ENCODE measurements at regions not wholly inside any gene's neighbourhood (a gene's known extent, or its start where the extent isn't known, plus 50 kb on each side); places are given as distances from the start of the nearest gene placed in this dataset.

GRCh38 chr14:94875256-94875655 is 105.3 kb upstream of the GSC start:
- CTCF ChIA-PET (ENCODE audit: partially characterized antibody) = no interaction called here
- no peak overlapping the region for H2AK5ac ChIP-seq (ENCODE audit: low read depth, low read length)

More at GRCh38 chr14:94875256-94875655, 105.3 kb upstream of the GSC start:
- H4K5ac ChIP-seq (ENCODE audit: insufficient read length, low read depth, low read length) = no peak overlapping the region
- H3K4me1 ChIP-seq (replicated peaks in 1 of 4; ENCODE audit: control insufficient read depth in 3 of 4, insufficient read depth in 4 of 4, low read length in 3 of 4) = no peaks in the 10 kb centered on the region
- no peaks in the 10 kb centered on the region for H3K9me3 ChIP-seq (ENCODE audit: insufficient read depth in 2 of 2, low read depth in 1 of 2, low read length in 1 of 2)
- H4K20me1 ChIP-seq (replicated peaks in 1 of 2; ENCODE audit: control insufficient read depth in 1 of 2, insufficient read depth in 2 of 2, low read length in 2 of 2) = no peaks in the 10 kb centered on the region
- H3K14ac ChIP-seq (ENCODE audit: insufficient read length) = no peak overlapping the region
- no peak overlapping the region for H2BK12ac ChIP-seq (ENCODE audit: low read depth, low read length)
- no peak for DNase-seq (ENCODE audit: low read depth in 1 of 2, low spot score in 2 of 2)
- 85% methylated on average over 6 of the region's 6 CpGs; no CpG with 5 or more reads in 1 of the 2 experiments for WGBS, 2 experiments (ENCODE audit: extremely low coverage in 1 of 2, insufficient coverage in 1 of 2, insufficient read length in 1 of 2, insufficient replicate concordance in 2 of 2, low coverage in 1 of 2, low lambda C conversion rate in 2 of 2, missing lambda C conversion rate in 1 of 2)
- no peak overlapping the region for H2BK5ac ChIP-seq (ENCODE audit: low read depth, low read length)
- 0 out of 2 replicates have a peak, but pooled peaks cover 2% of the 10 kb centered on the region for H3K23me2 ChIP-seq (ENCODE audit: low read depth, low read length)
- POLR2A ChIA-PET (ENCODE audit: partially characterized antibody) = no interaction called here
- H2BK15ac ChIP-seq (ENCODE audit: low read length) = no peak overlapping the region
- H4K8ac ChIP-seq (ENCODE audit: extremely low read depth, insufficient read depth, low read length) = no peak overlapping the region
- H3K27me3 ChIP-seq (replicated peaks in 1 of 4; ENCODE audit: control insufficient read depth in 3 of 4, extremely low read depth in 1 of 4, insufficient read depth in 3 of 4, low read length in 3 of 4) = no peaks in the 10 kb centered on the region; a peak in 1 of 7 replicates
- H3K79me1 ChIP-seq (ENCODE audit: low read depth, low read length) = no peaks in the 10 kb centered on the region
- no peak overlapping the region for H3K4ac ChIP-seq (replicated peaks; ENCODE audit: insufficient read length, low read depth, low read length)
- H4K91ac ChIP-seq (replicated peaks; ENCODE audit: insufficient read length, low read length) = no peak overlapping the region
- no peak overlapping the region for H3K18ac ChIP-seq (ENCODE audit: extremely low read depth, low read length)
- no peak overlapping the region for H2AFZ ChIP-seq (ENCODE audit: low read length)
- no peaks in the 10 kb centered on the region for H3K36me3 ChIP-seq (ENCODE audit: control insufficient read depth in 2 of 4, insufficient read depth in 4 of 4, low read length in 3 of 4)
- FAIRE-seq = no peak
- no peak overlapping the region for H2BK120ac ChIP-seq (replicated peaks; ENCODE audit: low read depth, low read length)
- no peak overlapping the region for H3K4me2 ChIP-seq (ENCODE audit: insufficient read depth in 1 of 2, low read depth in 2 of 2, low read length in 2 of 2)
- no peak overlapping the region for H3K27ac ChIP-seq (ENCODE audit: low read depth, low read length)
- no peak overlapping the region for H3K4me3 ChIP-seq (ENCODE audit: extremely low read depth in 1 of 4, insufficient read depth in 2 of 4, low read depth in 3 of 4, low read length in 4 of 4)
- no peak overlapping the region for H2BK20ac ChIP-seq (ENCODE audit: low read length)
- no peak overlapping the region for H3K23ac ChIP-seq (ENCODE audit: insufficient read length)
- no peak overlapping the region for H3K56ac ChIP-seq (replicated peaks; ENCODE audit: insufficient read length, low read depth, low read length)
- no peak for TF ChIP-seq CEBPB (IDR thresholded peaks at IDR 0.05; ENCODE audit: low read depth, low read length)
- TF ChIP-seq CREB1 (IDR thresholded peaks at IDR 0.05) = no peak
- no peaks in the 10 kb centered on the region for H3K79me2 ChIP-seq (ENCODE audit: control insufficient read depth in 1 of 2, insufficient read depth in 2 of 2, low read length in 2 of 2)
- no peak overlapping the region for H3K9ac ChIP-seq (replicated peaks in 1 of 4; ENCODE audit: extremely low read depth in 1 of 4, low read depth in 3 of 4, low read length in 3 of 4)

Measured in H1 (cell line).